ENCODE measurements at regions not wholly inside any gene's neighbourhood (a gene's known extent, or its start where the extent isn't known, plus 50 kb on each side); places are given as distances from the start of the nearest gene placed in this dataset.

DNA sequence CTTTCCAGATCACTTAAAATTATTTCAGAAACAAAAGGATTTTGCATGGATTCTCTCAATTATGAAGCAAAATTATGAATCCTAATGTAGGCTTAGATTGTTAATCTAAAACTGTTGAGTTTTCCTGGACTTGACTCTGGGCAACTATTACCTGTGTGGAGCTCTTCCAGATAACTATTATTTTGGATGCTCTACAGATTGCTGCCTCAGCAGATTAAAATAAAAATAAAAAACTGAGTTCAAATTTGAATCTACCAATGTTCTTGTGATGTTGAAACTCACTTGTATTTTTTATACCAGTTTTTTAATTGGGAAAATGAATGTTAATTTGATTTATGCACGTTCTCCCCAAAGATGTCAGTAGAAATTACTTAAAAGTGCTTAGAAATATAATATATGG lies 120.5 kb upstream of the NAV3 start:
- TF ChIP-seq, protein P1, sequence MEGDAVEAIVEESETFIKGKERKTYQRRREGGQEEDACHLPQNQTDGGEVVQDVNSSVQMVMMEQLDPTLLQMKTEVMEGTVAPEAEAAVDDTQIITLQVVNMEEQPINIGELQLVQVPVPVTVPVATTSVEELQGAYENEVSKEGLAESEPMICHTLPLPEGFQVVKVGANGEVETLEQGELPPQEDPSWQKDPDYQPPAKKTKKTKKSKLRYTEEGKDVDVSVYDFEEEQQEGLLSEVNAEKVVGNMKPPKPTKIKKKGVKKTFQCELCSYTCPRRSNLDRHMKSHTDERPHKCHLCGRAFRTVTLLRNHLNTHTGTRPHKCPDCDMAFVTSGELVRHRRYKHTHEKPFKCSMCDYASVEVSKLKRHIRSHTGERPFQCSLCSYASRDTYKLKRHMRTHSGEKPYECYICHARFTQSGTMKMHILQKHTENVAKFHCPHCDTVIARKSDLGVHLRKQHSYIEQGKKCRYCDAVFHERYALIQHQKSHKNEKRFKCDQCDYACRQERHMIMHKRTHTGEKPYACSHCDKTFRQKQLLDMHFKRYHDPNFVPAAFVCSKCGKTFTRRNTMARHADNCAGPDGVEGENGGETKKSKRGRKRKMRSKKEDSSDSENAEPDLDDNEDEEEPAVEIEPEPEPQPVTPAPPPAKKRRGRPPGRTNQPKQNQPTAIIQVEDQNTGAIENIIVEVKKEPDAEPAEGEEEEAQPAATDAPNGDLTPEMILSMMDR (IDR thresholded peaks at IDR 0.05; ENCODE audit: poor library complexity), result no peak
- no peak for TF ChIP-seq EZH2 (IDR thresholded peaks at IDR 0.05; ENCODE audit: borderline replicate concordance)
- no peak for TF ChIP-seq EZH2phosphoT487 (IDR thresholded peaks at IDR 0.05; ENCODE audit: low read depth, severe bottlenecking, unreplicated experiment)
